ENCODE measurements at regions not wholly inside any gene's neighbourhood (a gene's known extent, or its start where the extent isn't known, plus 50 kb on each side); places are given as distances from the start of the nearest gene placed in this dataset.
"Not testable (repeated sequence)": the region's sequence is repeated elsewhere in the genome, so short reads cannot be mapped to it uniquely, and the experiment has no call there.

DNA sequence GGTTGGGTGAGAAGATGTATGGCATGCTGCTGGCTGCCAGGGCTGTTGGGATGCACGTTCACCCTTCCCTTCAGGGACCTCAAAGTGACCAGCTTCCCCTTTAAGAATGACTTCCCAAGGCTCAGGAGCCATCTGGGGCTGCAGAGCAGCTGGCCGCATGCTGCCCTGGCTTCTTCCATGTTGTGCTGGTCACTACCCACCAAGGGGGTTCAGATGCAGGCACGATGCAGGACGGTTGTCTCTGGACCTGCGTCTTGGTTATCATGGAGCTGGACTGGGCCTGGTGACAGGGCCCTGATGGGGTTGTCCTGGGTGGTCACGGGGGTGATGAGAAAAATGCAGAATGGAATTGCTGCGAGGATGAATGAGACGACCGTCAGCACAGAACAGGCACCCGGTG is 297.8 kb downstream of the POTED start:
- not testable (repeated sequence) for DNase-seq

DNA sequence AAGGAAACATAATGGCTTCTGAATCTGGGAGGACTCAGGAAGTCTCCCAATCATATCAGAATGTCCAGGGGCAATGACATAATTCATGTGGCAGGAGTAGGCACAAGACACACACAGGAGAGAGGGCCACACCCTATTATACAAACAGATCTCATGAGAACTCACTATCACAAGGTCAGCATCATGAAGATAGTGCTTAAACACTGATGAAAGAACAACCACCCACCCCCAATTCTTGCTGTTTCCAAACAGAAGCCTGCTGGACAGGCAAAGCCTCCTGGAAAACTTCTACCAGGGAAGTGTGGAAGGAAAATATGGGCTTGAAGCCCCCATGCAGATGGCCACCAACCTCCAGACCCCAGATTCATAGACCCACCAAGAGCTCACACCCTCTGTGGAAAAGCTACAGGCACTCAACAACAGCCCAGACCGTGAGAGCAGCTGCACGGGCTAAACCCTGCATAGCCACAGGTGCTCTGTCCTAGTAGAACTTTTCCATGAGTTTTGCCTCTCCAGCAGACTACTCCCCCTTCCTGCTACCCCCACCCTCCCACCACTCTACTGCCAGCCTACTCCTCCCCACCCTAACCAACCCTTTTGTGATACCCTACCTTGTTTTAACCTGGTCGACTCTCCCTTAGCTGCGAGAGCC is 287.1 kb downstream of the POTED start:
- not testable (repeated sequence) for DNase-seq

DNA sequence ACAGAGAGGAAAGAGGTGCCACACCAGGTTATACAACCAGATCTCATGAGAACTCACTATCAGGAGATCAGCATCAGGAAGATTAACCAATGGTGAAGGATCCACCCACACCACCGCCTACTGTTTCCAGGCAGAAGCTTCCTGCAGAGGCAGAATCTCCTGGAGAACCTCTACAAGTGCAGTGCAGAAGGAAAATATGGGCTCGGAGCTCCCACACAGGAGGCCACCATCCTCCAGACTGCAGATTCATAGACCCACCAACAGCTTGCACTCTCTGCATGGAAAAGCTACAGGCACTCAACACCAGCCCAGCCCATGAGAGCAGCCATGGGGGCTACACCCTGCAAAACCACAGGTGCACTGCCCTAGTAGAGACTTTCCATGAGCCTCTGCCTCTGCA is 284.0 kb downstream of the POTED start:
- not testable (repeated sequence) for DNase-seq

DNA sequence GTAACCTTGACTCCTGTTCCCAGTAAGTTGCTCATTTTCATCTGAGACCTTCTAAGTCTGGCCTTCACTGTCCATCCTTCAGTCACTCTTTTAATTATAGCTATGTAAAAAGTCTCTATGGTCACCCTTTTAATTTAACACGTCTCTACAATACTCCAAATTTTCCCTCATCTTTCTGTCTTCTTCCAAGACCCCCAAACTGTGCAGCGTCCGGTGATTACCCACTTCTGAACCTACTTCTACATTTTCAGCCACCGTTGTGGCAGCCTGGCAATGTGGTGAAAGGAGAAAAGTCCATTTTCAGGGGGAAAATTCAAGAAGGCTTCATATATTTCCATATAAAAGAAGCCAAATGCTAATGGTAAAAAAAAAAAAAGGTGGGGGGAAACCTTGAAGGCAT is 283.4 kb downstream of the POTED start:
- DNase-seq = not testable (repeated sequence)

DNA sequence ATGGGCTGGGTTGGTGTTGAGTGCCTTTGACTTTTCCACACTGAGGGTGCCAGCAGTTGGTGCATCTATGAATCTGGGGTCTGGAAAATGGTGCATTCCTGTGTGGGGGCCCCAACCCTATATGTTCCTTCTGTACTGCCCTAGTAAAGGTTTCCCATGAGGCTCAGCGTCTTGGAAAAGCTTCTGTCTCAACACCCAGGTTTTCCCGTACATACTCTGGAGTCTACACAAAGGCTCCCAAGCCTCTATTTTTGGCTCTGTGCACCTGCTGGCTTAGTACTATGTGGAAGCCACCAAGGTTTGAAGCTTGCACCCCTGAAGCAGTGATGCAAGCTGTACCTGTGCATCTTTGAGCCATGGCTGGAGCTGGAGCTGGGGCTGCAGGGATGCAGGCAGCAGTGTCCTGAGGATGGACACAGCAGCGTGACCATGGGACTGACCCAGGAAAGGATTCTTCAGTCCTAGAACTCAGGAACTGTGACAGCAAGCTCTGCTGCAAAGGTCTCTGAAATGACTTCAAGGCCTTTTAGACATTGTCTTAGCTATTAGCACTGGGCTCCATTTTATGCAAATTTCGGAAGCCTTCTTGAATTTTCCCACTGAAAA is 282.7 kb downstream of the POTED start:
- not testable (repeated sequence) for DNase-seq

DNA sequence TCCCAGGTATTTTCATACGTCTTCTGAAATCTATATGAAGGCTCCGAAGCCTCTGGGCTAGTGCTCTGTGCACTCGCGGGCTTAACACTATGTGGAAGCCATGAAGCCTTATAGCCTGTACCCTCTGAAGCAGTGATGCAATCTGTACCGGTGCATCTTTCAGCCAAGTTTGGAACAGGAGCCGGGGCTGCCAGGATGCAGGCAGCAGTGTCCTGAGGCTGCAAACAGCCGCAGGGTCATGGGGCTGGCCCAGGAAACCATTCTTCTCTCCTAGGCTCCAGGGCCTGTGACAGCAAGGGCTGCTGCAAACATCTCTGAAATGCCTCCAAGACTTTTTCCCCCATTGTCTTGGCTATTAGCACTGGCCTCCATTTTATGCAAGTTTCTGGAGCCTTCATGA is 279.6 kb downstream of the POTED start:
- DNase-seq = not testable (repeated sequence)

DNA sequence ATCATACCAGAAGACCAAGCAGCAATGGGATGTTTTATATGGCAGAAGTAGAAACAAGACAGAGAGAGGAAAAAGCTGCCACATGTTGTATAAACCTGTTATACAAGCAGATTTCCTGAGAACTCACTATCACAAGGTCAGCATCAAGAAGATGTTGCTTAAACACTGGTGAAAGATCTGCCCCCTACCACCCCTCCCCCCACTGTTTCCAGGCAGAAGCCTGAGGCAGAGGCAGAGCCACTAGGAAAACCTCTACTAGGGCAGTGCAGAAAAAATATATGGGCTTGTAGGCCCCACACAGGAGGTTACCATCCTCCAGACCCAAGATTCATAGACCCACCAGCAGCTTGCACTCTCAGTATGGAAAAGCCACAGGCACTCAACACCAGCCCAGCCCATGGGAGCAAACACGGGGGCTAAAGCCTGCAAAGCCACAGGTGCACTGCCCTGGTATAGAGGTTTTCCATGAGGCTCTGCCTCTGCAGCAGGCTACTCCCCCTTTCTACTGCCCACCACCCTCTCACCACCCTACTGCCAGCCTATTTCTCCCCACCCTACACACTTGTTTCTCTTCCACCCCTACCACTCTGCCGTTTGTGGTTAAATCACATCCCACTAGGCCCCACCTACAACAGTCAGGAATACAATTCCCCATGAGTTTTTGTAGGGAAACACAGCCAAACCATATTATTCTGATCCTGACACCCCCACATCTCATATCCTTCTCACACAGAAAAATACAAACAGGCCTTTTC is 274.2 kb downstream of the POTED start:
- not testable (repeated sequence) for DNase-seq

DNA sequence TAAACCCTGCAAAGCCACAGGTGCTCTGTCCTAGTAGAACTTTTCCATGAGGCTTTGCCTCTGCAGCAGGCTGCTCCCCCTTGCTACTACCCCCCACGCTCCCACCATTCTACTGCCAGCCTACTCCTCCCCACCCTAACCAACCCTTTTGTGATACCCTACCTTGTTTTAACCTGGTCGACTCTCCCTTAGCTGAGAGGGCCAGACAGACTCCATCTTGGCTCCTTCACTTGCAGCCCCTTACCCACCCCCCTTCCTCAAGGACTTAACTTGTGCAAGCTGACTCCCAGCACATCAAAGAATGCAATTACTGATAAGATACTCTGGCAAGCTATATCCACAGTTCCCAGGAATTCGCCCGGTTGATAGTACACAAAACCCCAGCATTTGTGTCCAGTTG is 267.9 kb downstream of the POTED start:
- not testable (repeated sequence) for DNase-seq

DNA sequence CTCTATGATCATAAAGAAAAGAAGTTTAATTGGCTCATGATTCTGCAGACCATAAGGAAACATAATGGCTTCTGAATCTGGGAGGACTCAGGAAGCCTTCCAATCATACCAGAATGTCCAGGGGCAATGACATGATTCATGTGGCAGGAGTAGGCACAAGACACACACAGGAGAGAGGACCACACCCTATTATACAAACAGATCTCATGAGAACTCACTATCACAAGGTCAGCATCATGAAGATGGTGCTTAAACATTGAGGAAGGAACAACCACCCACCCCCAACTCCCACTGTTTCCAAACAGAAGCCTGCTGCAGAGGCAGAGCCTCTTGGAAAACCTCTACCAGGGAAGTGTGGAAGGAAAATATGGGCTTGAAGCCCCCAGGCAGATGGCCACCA is 267.4 kb downstream of the POTED start:
- DNase-seq = not testable (repeated sequence)

DNA sequence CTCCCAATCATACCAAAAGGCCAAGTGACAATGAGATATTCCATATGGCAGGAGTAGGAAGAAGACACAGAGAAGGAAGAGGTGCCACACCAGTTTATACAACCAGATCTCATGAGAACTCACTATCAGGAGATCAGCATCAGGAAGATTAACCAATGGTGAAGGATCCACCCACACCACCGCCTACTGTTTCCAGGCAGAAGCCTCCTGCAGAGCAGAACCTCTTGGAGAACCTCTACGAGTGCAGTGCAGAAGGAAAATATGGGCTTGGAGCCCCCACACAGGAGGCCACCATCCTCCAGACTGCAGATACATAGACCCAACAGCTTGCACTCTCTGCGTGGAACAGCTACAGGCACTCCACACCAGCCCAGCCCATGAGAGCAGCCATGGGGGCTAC is 264.4 kb downstream of the POTED start:
- DNase-seq = not testable (repeated sequence)

DNA sequence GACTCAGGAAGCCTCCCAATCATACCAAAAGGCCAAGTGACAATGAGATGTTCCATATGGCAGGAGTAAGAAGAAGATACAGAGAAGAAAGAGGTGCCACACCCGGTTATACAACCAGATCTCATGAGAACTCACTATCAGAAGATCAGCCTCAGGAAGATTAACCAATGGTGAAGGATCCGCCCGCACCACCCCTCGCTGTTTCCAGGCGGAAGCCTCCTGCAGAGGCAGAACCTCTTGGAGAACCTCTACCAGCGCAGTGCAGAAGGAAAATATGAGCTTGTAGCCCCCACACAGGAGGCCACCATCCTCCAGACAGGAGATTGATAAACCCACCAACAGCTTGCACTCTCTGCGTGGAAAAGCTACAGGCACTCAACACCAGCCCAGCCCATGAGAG is 245.1 kb downstream of the POTED start:
- DNase-seq = no peak

DNA sequence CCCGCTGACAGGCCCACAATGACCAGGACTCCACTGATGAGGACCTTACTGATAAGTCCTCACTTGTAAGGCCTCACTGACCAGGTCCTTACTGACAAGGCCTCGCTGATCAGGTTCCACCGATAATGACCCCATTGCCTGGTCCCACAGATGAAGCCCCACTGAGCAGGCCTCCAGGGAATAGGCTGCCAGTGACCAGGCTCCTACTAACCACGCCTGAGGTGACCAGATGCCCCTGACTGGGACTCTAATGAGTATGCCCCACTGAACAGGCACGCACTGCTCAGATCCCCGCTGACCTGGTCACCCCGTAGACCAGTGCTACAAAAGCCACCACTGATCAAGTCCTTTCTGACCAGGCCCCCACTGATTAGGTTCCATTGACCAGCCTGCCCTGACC is 241.2 kb downstream of the POTED start:
- DNase-seq = not testable (repeated sequence)

DNA sequence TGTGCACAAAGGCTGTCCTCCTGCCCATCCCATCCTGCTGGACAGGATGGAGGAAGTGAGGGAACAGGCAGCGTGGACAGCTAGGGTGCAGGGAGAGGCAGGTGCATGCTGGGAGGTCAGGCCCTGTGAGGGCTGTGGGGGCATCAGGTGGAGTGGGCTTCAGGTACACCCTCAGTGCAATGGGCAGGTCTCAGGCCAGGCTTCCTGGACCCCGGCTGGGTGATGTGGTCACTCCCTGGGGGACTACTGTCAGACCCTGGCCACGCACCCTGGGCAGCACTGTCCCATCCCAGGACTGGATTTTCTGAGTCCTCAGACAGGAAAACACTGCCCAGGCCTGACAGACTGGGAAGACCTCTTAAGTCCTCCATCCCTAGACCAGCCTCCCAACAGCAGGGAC is 239.9 kb downstream of the POTED start:
- DNase-seq = not testable (repeated sequence)

DNA sequence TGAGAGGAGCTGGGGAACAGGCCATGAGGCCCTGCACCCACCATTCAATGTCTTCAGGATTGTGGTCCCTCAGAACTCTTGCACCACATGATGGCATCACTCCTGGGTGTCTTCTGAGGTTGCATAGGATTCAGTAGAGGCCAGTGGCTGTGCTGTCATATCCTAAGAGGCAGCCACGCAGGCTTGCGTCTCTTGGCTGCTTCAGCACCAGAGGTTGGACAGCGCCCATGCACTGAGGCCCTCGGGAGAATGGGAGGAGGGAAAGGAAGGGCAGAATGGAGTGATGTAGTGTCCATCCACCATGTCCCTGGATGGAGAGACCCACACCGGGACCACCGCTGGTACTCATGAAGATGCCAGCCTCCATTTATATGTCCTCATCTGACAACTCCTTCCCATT is 237.1 kb downstream of the POTED start:
- DNase-seq = not testable (repeated sequence)

DNA sequence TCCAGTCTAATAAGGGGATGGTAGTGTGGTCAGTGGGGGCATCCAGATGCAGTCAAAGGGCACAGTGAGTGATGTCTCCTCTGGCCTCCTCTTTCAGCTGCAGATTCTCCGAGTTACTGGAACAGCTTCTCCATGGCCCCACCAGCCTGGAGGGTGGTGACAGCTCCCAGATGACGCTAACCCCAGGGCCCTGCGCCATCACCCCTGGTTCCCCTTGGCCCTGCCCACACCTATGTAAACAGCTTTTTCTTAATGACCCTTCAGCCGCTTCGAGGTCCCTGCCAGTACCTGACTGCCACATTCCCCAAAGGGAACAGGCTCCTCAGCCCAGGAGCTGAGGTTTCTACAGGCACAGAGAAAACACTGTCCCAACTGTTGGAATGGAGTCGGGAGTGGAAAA is 235.0 kb downstream of the POTED start:
- DNase-seq = not testable (repeated sequence)

DNA sequence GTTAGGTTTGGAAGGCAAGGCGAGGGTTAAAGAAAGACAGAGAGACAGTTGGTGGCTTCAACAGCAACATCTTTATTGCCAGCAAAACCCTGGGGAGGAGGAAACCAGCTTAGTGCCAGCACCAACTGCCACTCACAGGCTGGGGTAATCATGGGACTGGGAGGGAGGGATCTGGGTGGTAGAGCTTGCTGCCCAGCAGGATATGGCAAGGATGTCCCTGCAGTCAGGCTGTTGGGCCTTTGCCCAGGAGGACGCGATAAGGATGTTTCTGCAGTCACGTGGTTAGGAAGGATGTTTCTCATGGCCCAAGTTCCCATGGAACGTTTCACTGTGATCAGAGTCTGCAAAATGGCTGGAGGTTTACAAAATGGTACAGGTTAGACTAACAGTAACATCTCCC is 233.5 kb downstream of the POTED start:
- DNase-seq = not testable (repeated sequence)

DNA sequence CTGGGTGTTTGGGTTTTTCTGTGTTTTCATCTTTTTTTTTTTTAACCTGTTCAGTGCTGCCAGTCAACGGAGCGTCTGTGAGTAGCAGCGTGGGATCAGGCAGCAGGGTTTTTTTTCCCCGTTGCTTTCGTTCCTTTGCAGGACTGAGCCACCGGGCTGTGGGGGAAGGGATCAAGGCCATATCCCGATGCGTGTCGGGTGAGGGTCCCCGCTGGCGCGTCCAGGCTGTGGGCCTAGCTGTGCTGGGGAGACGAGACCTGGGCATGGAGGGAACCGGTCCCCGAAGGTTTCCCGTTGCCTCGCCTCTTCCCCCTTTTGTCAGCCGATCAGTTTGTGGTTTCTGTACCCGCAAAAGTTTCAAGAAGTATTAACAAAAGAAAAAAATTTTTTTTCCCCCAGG is 218.1 kb downstream of the POTED start:
- DNase-seq = not testable (repeated sequence)

DNA sequence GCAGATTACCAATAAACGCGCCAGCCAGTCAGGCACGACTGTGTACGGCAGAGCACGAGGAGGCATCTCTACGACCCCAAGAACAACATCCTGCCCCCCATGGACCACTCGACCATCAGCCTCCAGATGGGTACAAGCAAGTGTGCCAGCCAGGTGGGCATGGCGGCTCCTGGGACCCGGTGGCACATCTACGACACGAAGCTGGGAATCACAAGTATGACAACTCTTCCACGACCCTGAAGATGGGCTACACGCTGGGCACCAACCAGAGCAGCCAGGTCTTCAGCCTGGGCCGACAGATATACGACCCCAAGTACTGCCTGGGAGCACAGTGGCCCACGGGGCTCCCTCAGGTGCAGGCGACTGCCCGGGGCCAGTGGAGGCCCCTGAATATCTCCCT is 217.6 kb downstream of the POTED start:
- no peak for DNase-seq

DNA sequence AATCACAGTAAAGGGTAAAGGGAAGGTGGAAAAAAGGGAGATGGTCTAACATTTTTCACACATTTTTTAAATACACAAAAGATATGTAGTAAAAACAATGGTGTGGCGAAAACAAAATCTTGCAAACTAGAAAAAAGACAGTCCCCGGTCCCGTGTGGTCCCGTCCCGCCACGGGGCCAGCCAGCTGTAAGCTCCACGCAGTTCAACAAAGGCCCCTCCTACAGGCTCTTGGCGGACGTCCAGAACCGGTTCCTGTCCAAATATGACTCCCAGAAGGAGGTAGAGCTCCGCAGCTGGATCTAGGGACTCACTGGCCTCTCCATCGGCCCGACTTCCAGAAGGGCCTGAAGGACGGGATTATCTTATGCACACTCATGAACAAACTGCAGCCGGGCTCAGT is 216.9 kb downstream of the POTED start:
- not testable (repeated sequence) for DNase-seq

DNA sequence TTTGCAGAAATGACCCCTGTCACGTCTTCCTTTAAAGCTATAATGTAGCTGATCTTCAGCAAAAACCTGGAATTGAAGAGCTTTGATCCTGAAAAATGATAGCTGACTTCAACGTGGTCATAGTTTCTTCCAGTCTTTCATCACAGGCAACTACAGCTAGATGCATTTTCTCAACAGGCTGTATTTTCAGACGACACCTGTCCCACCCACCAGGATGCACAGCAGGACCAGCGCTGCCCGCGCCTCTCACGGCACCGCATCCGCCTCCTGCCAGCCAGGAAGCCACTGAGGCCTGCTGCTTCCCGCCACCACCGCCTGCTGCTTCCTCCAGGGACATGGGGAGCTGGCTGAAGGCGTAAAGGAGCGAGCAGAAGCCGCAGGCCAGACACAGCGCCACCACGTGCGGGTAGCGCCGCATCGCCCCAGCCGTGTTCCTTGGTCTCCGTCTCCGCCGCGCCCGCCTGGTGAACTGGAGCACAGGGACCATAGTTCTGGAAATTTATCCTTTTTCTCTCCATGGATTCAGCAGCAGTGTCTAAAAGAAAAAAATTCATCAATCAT is 215.7 kb downstream of the POTED start:
- not testable (repeated sequence) for DNase-seq

DNA sequence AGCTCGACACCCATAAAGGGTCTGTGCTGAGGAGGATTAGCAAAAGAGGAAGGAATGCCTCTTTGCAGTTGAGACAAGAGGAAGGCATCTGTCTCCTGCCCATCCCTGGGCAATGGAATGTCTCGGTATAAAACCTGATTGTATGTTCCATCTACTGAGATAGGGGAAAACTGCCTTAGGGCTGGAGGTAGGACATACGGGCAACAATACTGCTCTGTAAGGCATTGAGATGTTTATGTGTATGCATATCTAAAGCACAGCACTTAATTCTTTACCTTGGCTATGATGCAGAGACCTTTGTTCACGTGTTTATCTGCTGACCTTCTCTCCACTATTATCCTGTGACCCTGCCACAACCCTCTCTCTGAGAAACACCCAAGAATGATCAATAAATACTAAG is 210.7 kb downstream of the POTED start:
- not testable (repeated sequence) for DNase-seq

DNA sequence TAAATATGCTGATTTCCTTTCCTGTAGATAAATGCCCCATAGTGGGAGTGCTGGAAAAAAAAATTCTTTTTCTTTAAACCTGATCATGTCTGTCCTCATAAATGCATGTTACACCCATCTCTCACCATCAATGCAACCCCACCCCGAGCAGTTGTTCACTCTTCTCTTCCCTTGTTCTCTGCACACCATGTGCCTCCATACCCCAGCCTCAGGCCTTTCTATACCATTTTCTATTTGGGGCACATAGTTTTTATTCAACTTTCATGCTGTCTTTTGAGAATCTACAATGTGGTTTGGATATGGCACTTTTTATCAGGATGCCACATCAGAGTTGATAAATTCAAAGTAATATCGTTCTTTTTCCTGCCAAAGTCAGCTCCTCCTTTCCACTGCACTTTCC is 202.6 kb downstream of the POTED start:
- DNase-seq = not testable (repeated sequence)

DNA sequence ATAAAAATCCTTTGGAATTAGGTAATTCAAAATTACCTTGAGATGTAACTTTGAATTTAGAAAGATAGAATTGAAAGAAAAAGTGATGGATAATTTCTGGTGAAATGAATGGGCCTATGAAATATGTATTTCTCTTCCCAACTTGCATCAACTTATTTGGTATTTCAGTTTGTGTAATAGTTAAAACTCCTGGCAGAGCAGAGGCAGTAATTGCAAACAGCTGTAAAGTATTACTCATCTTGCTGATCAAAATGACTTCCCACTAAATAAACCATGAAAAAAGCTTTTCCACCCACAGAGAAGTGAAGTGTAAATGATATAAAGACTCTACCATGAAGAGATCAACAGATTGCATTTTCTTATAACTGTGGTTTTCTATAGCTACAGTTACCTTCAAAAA is 201.0 kb downstream of the POTED start:
- not testable (repeated sequence) for DNase-seq

DNA sequence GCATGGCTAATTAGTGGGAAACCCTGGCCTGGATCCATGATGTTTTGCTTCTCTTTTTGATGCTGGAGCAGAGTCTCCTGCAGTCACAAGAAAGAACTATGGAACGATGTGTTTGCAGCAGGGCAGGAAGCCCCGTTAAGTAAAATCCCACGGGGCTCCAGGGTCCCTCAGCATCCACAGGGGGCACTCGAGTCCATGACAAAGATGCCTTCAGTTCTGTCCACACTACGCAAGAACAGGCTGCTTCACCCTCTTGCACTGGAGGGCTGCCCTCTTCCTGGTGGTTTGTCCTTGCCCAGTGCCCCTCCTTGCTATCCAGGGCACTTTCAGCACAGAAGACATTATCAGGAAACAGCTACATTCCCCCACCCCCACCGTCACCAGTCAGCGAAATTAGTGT is 196.9 kb downstream of the POTED start:
- DNase-seq = not testable (repeated sequence)

Measured in activated CD4-positive, alpha-beta T cell treated with anti-CD3 and anti-CD28 coated beads for 1 hour (primary cell).